WTC11 (cell line): ENCODE measurements at regions not wholly inside any gene's neighbourhood (a gene's known extent, or its start where the extent isn't known, plus 50 kb on each side); places are given as distances from the start of the nearest gene placed in this dataset.

ENCODE experiments used
- ATAC-seq: fragments of 200-7000 bp; cut with Tn5 transposase; 2 replicates; pipeline ENCODE4 v1.10.0; 2021; ENCODE audit warnings: mild to moderate bottlenecking, moderate library complexity
- CTCF ChIA-PET: fragments of 300-600 bp; sonication (Branson Sonifier 250); formaldehyde crosslinking; loops from one replicate; lab custom pipeline; 2021; ENCODE audit warnings: antibody characterized with exemption; lab: Charles Lee
- POLR2A ChIA-PET: fragments of 350-600 bp; sonication (Branson Sonifier 250); formaldehyde crosslinking; loops from one replicate; lab custom pipeline; 2021; ENCODE audit warnings: antibody characterized with exemption; lab: Charles Lee
- DNase-seq: peaks from one replicate; pipeline ENCODE4 v3.0.0; 2021; ENCODE audit warnings: low spot score
- H3K27ac Mint-ChIP-seq: 2 replicates; pipeline ENCODE4 v1.8.0; 2021; ENCODE audit warnings: mixed read lengths
- H3K27me3 Mint-ChIP-seq: 2 replicates; pipeline ENCODE4 v1.8.0; 2021; ENCODE audit warnings: low read depth, mild to moderate bottlenecking, moderate library complexity, mixed read lengths
- H3K36me3 Mint-ChIP-seq: 2 replicates; pipeline ENCODE4 v1.8.0; 2021; ENCODE audit warnings: mixed read lengths
- H3K4me1 Mint-ChIP-seq: 2 replicates; pipeline ENCODE4 v1.8.0; 2022; ENCODE audit warnings: mixed read lengths
- H3K4me3 Mint-ChIP-seq: 2 replicates; pipeline ENCODE4 v1.8.0; 2021; ENCODE audit warnings: mild to moderate bottlenecking, moderate library complexity, mixed read lengths
- H3K9me3 Mint-ChIP-seq: 2 replicates; pipeline ENCODE4 v1.8.0; 2021; ENCODE audit warnings: mixed read lengths
- ATF6 ChIP-seq: sonication (generic); formaldehyde crosslinking; IDR thresholded peaks from 2 replicates; pipeline ENCODE4 v1.8.1; 2023; ENCODE audit warnings: mild to moderate bottlenecking, missing genetic modification reagents
- CBFB ChIP-seq: sonication (generic); formaldehyde crosslinking; IDR thresholded peaks from 2 replicates; pipeline ENCODE4 v1.8.1; 2022; ENCODE audit warnings: mild to moderate bottlenecking, low read depth, missing genetic modification reagents
- CREM ChIP-seq: sonication (generic); formaldehyde crosslinking; IDR thresholded peaks from 2 replicates; pipeline ENCODE4 v1.8.1; 2022; ENCODE audit warnings: mild to moderate bottlenecking, missing genetic modification reagents, moderate library complexity
- ESRRA ChIP-seq: sonication (generic); formaldehyde crosslinking; IDR thresholded peaks from 2 replicates; pipeline ENCODE4 v1.8.1; 2022; ENCODE audit warnings: mild to moderate bottlenecking, missing genetic modification reagents, borderline replicate concordance
- FOXJ3 ChIP-seq: sonication (generic); formaldehyde crosslinking; IDR thresholded peaks from 2 replicates; pipeline ENCODE4 v1.9.0; 2021; ENCODE audit warnings: missing genetic modification reagents, mild to moderate bottlenecking, borderline replicate concordance
- FOXP4 ChIP-seq: sonication (generic); formaldehyde crosslinking; IDR thresholded peaks from 2 replicates; pipeline ENCODE4 v1.8.0; 2022; ENCODE audit warnings: mild to moderate bottlenecking, missing genetic modification reagents
- GABPB1 ChIP-seq: sonication (generic); formaldehyde crosslinking; IDR thresholded peaks from 2 replicates; pipeline ENCODE4 v1.8.1; 2023; ENCODE audit warnings: mild to moderate bottlenecking, missing genetic modification reagents
- MYBL2 ChIP-seq: sonication (generic); formaldehyde crosslinking; IDR thresholded peaks from 2 replicates; pipeline ENCODE4 v1.8.1; 2023; ENCODE audit warnings: mild to moderate bottlenecking, moderate library complexity, missing genetic modification reagents
- PREB ChIP-seq: sonication (generic); formaldehyde crosslinking; IDR thresholded peaks from 2 replicates; pipeline ENCODE4 v1.8.1; 2022; ENCODE audit warnings: mild to moderate bottlenecking, missing genetic modification reagents, moderate library complexity, borderline replicate concordance
- RELA ChIP-seq: sonication (generic); formaldehyde crosslinking; IDR thresholded peaks from 2 replicates; pipeline ENCODE4 v1.8.1; 2022; ENCODE audit warnings: missing genetic modification reagents, mild to moderate bottlenecking, borderline replicate concordance
- USF2 ChIP-seq: sonication (generic); formaldehyde crosslinking; IDR thresholded peaks from 2 replicates; pipeline ENCODE4 v1.8.1; 2023; ENCODE audit warnings: mild to moderate bottlenecking, missing genetic modification reagents, moderate library complexity
- ZBTB21 ChIP-seq: sonication (generic); formaldehyde crosslinking; IDR thresholded peaks from 2 replicates; pipeline ENCODE4 v1.8.1; 2023; ENCODE audit warnings: mild to moderate bottlenecking, missing genetic modification reagents, borderline replicate concordance
- ZMAT4 ChIP-seq: fragments of 250-450 bp; sonication (Bioruptor Pico); IDR thresholded peaks from 2 replicates; pipeline ENCODE4 v1.9.0; 2021; ENCODE audit warnings: mild to moderate bottlenecking
- ZNF121 ChIP-seq: sonication (generic); formaldehyde crosslinking; IDR thresholded peaks from 2 replicates; pipeline ENCODE4 v1.8.0; 2023; ENCODE audit warnings: missing genetic modification reagents
- ZNF281 ChIP-seq: sonication (generic); formaldehyde crosslinking; IDR thresholded peaks from 2 replicates; pipeline ENCODE4 v1.8.0; 2023; ENCODE audit warnings: mild to moderate bottlenecking, missing genetic modification reagents
- ZNF671 ChIP-seq: fragments of 250-450 bp; sonication (Bioruptor Pico); IDR thresholded peaks from 2 replicates; pipeline ENCODE4 v1.8.0; 2021; ENCODE audit warnings: mild to moderate bottlenecking

- no peak for TF ChIP-seq ATF6 (CRISPR knock-in tag)
Observed at GRCh38 chrX:43562372-43562771, 93.7 kb upstream of the MAOA start (continued).

- no peak for TF ChIP-seq FOXJ3 (CRISPR knock-in tag)
- TF ChIP-seq PREB (CRISPR knock-in tag): no peak
- TF ChIP-seq GABPB1 (CRISPR knock-in tag): no peak
- no peak for TF ChIP-seq ZBTB21 (CRISPR knock-in tag)
- TF ChIP-seq RELA: no peak
- no peak for TF ChIP-seq ZMAT4 (CRISPR knock-in tag)
- TF ChIP-seq FOXP4 (CRISPR knock-in tag): no peak
- no peak for TF ChIP-seq ZNF121 (CRISPR knock-in tag)
- no peak for TF ChIP-seq ZNF281 (CRISPR knock-in tag)
- no peak for TF ChIP-seq CBFB (CRISPR knock-in tag)
- TF ChIP-seq CREM (CRISPR knock-in tag): no peak
- no peak for TF ChIP-seq ZNF671
- TF ChIP-seq MYBL2 (CRISPR knock-in tag): no peak
- TF ChIP-seq ESRRA: no peak
- TF ChIP-seq USF2 (CRISPR knock-in tag): no peak
- DNase-seq: no peak
- no peak overlapping the region for H3K27ac Mint-ChIP-seq
- 0 out of 2 replicates have a peak, but pooled peaks cover 10% of the 10 kb centered on the region for H3K9me3 Mint-ChIP-seq
- H3K27me3 Mint-ChIP-seq: no peaks in the 10 kb centered on the region; the same call in 1 of the 2 replicates
- ATAC-seq: no peak
- no peaks in the 10 kb centered on the region; the same call in 1 of the 2 replicates for H3K36me3 Mint-ChIP-seq
- H3K4me1 Mint-ChIP-seq: peaks cover 7% of the 10 kb centered on the region
- H3K4me3 Mint-ChIP-seq: no peak overlapping the region
- CTCF ChIA-PET: interaction anchor here (1.0 kb wide), 1 partner anchor 185 kb away, joined by 8 read pairs; no protein-coding TSS in a partner anchor
- POLR2A ChIA-PET: no interaction called here
Observed at GRCh38 chrX:43564953-43565352, 91.1 kb upstream of the MAOA start.
